ENCODE measurements at regions not wholly inside any gene's neighbourhood (a gene's known extent, or its start where the extent isn't known, plus 50 kb on each side); places are given as distances from the start of the nearest gene placed in this dataset.
"Not testable (repeated sequence)": the region's sequence is repeated elsewhere in the genome, so short reads cannot be mapped to it uniquely, and the experiment has no call there.

DNA sequence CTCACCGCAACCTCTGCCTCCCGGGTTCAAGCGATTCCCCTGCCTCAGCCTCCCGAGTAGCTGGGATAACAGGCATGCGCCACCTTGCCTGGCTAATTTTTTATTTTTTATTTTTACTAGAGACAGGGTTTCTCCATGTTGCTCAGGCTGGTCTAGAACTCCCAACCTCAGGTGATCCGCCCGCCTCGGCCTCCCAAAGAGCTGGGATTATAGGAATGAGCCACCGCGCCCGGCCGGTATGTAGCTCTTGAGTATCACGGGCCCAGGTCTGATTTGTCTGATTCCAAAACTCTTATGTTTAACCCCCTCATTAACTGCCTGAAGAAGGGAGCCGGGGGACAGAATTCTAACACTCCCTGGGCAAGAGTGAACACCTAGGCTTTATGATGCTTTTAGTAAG, 91.7 kb upstream of the OLIG2 start:
- DNase-seq (ENCODE audit: low read depth in 2 of 3, low spot score in 2 of 3), result not testable (repeated sequence)

DNA sequence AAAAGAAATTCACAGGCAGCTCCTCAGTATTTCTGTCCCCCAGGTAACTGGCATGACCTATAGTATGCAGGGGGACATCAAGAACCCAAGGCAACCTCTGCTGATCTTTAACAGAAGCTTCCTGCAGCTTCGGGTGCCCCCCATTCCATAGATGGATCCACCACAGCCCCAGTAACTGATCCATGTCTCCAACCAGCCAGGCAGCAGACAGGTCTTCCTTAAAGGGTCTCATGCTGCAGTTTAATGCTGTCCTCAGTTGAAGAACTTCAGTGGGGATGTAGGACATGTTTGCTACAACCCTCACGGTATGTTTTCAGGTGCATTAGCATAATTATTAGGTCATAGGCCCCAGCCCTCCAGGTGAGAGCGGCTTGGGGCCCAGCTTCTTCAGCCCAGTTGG, 90.9 kb upstream of the OLIG2 start:
- DNase-seq (ENCODE audit: low read depth in 2 of 3, low spot score in 2 of 3), result no peak

DNA sequence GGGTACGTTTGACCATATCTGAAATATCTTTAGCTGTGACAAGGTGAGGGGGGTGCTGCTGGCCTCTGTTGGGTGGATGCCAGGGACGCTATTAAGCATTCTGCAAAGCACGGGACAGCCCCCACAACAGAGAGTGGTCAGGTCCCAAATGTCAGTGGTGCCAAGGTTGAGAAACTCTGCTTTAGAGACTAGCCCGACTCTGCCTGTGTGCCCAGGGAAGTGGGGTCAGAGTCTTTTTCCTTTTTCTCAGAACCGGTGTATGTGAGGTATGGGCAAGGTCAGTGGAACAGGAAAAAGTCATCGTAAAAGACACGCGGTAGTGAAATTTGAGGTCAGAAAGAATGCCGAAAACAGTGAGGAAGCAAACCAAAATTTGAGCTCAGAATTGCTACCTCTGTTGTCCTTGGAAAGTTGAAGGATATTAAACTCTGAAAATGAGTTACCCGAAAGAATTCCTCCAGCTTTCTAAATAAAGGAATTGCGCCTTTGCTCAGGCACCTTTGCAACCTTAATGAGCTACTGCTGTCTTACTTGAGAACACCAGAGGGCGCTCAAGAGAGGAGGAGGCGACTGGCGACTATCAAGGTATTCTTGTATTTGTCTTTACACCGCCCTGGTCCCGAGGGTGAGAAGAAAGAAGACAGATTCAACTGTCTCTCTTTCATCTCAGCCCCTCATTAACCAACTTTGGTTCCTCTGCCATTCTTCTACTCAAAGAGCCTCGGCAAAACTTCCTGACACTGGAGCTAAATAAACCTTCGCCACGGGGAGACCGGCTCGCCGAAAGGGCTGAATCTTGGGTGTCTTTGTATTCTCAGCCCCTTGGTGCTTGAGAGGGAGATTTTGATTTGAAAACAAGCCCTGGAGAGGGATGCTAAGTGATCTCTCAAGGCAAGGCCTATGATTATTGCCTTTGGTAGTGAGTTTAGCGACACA, 85.4 kb upstream of the OLIG2 start:
- peak in 1 of 3 experiments; percentile 10 for DNase-seq (ENCODE audit: low read depth in 2 of 3, low spot score in 2 of 3)

DNA sequence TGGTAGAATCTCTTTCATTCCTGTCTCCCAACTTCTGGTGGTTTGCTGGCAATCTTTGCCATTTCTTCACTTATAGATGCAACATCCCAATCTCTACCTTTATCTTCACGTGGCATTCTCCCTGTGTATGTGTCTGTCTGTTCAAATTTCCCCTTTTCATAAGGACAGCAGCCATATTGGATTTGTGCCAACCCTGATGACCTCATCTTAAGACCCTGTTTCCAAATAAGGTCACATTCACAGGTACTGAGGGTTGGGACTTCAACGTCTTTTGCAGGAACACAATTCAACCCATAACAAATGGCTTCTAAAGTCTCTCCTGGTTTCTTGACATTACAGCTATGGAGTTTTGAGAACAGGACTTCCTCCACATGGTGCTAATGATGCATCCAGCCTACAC, 84.5 kb upstream of the OLIG2 start:
- no peak for DNase-seq (ENCODE audit: low read depth in 2 of 3, low spot score in 2 of 3)

DNA sequence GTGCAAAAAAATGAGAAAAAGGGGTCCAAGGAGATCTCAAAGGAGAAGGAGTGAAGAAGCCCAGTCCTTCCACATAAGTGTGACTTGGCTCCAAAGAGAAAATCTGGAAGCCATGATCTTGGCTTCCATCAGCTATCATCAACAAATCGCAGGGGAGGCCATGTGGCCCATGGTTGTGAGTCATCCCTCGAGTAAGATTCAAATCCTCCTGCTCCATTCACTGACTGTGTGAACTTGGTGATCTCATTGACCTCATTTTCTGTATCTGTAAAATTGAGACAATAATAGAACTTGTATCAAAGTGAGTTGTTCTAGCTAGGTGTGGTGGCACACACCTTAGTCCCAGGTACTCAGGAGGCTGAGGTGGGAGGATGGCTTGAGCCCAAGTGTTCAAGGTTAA, 79.1 kb upstream of the OLIG2 start:
- DNase-seq (ENCODE audit: low read depth in 2 of 3, low spot score in 2 of 3), result no peak

DNA sequence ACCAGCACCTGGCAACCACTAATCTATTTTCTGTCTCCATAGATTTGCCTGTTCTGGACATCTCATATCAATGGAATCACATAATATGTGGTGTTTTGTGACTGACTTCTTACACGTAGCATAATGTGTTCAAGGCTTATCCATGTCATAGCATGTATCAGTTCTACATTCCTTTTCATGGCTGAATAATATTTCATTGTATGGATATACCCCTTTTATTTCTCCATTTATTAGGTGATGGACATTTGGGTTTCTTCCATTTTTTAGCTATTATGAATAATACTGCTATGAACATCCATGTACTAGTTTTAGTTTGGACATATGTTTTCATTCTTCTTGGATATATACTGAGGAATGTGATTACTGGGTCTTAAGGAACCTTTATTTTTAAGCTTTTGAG, 78.0 kb upstream of the OLIG2 start:
- DNase-seq (ENCODE audit: low read depth in 2 of 3, low spot score in 2 of 3), result no peak

DNA sequence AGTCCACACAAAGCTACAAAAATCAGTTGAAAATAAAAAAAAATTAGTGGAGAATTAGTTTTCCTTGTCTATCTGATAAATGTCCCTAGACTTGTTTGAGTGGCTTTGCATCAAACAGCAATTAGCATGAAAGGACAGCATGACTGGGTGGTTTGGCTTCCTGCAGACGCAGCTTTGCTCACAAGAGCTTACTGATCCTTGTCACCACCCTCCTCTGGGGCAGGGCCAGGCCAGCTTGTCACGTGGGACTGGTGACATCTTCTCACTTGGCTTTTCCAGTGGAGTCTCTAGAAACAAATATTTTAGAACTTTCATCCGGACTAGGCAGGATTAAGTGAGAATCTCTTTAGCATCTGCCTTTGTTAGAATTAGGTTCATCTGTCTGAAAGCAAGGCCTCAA, 76.0 kb upstream of the OLIG2 start:
- no peak for DNase-seq (ENCODE audit: low read depth in 2 of 3, low spot score in 2 of 3)

DNA sequence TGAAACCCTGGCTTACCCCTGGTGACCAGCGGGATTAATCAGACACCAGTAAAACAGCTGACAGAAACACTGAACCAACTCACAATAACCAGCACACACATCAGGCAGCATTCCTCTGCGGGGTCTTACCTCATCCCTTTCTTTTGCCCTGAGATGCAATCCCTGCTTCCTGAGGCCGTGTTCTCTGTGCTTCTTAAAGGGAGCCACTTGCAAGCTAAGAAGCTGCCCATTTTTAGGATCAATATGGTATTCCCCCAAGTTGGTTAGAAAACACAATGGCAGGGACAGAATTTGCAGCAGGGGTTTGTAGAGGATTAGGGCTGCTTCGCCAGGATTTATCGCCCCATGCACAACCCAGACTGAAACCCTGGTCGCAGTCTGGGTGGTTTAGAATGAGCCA, 74.7 kb upstream of the OLIG2 start:
- DNase-seq (ENCODE audit: low read depth in 2 of 3, low spot score in 2 of 3), result no peak

DNA sequence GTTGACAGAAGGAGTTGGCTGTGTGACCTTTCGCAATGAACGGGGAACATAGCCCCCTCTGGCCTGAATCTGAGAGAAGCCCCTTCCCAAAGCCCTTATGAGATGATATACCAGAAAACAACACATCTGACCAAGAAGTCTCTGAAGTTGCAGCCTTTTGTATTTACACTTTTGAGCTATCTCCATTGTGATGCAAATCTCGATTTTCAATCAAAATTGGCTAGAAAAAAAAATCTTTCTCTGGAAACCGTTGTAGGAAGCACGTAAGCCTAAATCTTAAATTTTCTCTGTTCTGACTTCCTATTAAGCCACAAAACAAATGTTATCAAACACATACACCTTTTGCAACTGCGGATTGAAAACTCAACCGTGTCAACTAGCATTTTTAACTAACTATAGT, 71.4 kb upstream of the OLIG2 start:
- DNase-seq (ENCODE audit: low read depth in 2 of 3, low spot score in 2 of 3), result no peak

DNA sequence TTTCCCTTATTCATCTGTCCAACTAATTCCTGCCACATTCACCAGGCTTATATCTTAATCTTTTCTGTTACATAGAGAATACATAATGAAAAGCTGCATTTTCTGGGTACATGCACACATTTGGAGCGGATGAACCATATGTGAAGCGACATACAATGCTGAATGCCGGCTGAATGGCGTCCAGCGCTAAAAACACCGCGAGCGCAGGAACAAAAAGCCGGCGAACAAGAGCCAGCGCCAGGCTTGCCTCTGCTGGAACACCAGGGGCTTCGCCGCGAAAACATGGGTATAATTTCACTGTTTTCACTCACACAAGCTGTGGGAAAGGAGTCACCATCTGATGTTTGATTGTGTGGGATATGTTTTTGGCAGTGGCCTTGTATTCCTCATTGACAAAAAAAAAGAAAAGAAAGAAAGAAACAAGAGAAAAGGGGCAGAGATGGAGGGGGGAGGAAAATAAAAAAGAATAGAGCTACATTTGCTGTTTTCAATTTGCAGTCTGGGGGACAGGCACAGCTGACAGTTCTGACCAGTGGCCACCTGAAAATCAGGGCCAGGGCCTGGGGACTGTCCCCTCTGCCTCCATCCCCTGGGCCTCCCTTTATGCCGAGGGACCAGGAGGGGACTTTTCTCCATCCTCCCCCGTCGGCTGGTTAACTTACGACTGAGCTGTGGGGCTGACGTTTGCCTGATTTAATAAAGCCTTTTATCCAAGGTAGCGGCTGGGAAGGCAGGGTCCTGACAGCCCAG, 70.2 kb upstream of the OLIG2 start:
- DNase-seq (ENCODE audit: low read depth in 2 of 3, low spot score in 2 of 3), result no peak

DNA sequence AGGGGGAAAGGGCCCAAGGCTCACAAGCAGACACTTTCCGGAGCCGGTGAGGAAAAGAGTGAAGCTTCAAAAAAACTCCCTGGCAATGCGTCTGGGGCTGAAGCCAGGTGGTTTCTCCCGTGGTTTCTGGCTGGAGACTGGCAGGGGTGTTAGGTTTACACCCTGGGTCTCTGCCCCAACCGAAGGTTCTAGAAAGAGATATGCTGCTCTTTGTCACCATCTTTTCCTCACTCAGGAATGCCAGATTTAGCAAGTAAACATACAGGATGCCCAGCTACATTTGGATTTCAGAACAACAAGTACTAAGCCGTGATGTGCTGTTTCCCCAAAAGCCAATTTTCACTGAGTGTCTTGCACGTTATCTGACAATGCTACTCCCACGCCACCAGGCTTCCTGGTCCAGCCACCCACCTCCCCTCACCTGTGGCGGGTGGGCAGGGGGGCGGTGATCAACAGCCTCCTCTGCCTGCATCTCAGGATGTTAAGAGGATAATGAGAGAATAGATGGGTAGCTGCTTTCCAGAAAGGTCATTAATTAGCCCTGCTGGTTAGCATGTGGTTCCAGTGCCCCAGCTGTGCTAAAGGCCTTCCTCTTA, 69.6 kb upstream of the OLIG2 start:
- DNase-seq (ENCODE audit: low read depth in 2 of 3, low spot score in 2 of 3), result no peak

DNA sequence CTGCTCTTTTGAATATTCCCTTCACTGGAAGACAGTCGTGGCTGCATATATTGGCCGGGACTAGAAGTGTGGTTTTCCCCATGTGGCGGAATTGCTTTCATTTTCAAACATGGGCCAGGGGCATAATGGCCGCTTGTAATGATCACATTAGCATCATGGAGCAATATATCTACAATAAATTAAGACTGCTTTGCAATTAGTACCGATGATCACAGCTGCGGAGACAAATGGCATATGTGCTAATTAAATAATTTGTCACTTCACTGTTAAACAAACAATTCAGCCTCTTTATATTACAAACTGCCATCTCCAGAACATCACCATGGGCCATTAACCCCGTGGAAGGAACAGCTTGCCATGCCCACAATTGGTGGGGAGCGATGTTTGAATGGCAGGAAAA, 68.2 kb upstream of the OLIG2 start:
- DNase-seq (ENCODE audit: low read depth in 2 of 3, low spot score in 2 of 3), result no peak

DNA sequence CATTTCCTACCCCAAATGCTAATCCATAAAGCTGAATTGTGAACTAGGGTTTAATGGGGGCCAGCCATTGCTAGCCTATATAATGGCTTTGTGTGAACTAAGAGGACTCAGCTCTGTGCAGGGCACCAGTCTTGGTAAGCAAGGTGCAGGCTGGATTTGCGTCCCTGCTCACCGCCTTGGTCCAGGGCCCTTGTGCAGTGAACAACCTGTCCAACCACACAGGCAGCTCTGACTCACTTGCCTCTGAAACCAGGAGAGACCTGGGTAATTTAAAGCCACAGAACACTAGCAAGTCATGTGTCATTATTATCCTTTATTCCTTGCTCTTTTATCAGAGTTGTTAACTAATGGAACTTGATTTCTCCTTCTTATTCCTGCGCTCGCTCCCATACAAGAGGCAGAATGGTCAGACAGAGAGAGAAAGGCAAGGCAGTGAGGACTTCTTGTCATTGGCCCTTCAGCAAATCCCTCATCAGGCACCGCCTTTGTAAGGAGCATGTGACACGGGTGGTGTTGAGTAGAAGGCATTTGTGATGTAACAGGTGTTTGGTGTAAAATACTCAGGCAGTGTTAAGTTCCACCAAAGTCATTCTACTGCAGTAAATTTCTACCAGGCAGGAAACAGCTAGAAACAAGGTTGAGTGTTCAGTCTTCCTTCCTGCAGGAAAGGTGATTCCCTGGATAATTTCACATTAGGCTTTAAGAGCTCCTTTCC, 67.3 kb upstream of the OLIG2 start:
- no peak for DNase-seq (ENCODE audit: low read depth in 2 of 3, low spot score in 2 of 3)

DNA sequence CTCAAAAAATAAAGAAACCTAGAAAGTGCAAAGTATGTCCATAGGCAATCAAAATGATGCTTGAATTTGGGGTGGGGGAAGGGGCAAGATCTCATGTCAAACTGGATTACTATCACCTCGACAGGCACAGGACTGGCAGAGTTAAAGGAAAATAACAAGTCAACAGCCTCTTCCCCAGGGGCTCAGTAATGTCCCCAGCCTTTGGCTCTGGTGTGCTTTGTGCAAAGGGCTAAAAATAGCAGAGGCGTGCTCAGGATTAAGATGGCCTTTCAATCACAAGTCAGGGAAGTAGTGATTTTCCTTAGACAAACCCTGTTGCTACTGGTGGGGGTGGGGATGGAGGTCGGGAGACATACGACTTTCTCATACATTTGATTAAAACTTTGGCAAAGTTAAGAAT, 63.5 kb upstream of the OLIG2 start:
- no peak for DNase-seq (ENCODE audit: low read depth in 2 of 3, low spot score in 2 of 3)

DNA sequence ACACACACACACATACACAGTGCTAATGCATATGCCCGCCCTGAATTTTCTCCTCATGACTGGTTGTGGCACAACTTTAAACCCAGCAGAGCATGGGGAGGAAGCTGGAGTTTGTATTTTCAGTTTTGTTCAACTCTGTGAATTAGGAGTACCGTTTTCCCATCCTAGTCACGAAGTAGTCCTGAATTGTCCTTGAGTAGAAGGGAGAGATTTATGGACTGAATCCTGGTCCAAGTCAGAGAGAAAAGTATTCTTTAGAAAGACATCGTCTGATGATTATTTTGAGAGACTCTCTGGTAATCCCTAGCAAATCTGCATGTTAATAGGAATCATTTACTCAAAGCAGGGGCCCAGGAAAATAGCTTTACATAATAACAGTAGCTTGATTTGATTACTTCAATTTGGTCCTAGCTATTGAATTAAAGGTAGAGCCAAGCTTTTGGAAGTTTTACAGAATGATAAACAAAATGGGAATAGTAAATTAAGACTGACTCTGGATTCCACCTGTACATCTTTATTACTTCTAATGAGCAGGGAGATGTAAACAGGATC, 60.5 kb upstream of the OLIG2 start:
- DNase-seq (ENCODE audit: low read depth in 2 of 3, low spot score in 2 of 3), result no peak

DNA sequence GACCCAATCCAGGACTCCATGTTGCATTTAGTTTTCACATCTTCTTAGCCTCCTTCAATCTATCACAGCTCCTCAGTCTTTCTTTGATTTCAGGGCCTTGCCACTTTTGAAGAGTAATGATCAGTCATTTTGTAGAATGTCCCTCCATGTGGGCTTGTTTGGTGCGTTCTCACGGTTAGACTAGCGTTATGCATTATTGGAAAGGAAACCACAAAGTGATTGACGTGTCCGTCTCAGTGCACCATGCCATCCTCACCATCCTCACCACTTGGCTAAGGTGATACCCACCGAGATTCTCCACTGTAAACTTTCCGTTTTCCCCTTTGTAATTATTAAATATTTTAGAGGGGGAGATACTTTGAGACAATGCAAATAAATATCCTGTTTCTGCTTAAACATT, 59.6 kb upstream of the OLIG2 start:
- DNase-seq (ENCODE audit: low read depth in 2 of 3, low spot score in 2 of 3), result no peak

DNA sequence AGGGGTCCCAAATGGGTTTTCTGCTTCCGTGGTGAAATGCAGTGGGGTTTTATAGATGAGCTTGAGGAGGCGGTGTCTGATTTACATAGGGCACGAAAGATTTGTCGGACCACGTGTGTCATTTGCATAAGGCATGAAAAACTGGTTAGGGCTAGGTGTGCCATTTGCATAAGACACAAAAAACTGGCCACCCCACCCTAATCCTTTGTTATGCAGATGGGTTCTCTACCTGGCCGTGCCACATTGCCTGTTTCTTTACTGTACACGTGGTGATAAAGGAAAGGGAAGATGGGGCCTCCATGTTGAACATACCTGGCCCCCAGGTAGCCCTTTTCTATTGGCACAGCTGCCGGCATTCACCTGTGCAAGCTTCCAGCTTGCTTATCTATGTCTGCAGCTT, 57.6 kb upstream of the OLIG2 start:
- DNase-seq (ENCODE audit: low read depth in 2 of 3, low spot score in 2 of 3), result not testable (repeated sequence)

DNA sequence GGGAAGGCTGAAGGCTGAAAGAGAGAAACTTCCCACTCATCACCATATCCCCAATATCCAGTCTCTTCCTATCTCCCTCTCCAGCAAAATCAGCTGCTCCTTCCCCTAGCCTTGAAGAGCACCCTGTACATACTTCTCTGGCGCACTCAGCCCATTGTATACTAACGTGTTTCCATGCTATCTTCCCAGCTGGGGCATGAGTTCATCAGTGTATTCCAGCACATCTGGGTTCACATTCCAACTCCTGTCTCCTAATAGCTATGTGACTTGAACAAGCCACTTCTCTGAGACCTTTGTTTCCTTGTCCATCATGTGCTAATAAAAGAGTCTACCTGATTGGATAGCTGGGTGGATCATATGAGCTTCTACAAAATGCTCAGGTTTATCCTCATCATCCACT, 51.1 kb upstream of the OLIG2 start:
- no peak for DNase-seq (ENCODE audit: low read depth in 2 of 3, low spot score in 2 of 3)

DNA sequence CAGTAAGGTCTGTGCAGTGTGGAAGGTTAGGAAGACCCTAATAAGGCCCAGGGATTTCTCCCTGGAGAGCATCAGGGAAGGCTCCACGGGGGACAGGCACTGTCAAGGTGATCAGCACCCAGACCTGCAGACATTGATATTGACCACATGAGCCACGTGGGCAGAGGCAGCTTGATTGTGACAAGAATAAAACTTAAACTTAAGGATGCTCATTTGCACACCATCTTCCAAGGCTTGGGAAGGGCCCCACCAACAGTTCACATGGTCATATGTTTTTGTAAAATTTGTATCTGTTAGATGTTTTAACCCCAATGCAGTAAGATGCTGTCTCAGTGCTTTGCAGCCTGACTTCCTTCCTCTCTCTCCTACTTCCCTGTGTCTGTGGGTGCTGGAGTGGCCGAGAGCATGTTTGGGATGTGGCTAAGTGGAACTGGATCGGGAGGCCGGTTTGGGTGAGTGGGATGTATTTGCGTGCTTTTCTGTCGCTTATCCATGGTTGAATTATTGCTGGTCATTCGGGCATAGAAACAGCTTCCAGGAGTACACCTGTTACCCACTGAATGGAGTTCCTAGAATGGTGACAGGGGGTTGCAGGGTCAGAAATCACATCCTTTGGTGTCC, 49.8 kb upstream of the OLIG2 start:
- DNase-seq (ENCODE audit: low read depth in 2 of 3, low spot score in 2 of 3), result no peak
